ENCODE measurements at regions not wholly inside any gene's neighbourhood (a gene's known extent, or its start where the extent isn't known, plus 50 kb on each side); places are given as distances from the start of the nearest gene placed in this dataset.

GRCh38 chr6:11923621-11924020, 88.5 kb upstream of the HIVEP1 start:
- Histone ChIP-seq H3K9me3 (ENCODE audit: control insufficient read depth, insufficient read depth, low read depth, low read length) (no peaks in the 10 kb centered on the region), H3K27me3 (ENCODE audit: control insufficient read depth, insufficient read depth, low read length) (no peaks in the 10 kb centered on the region), H3K27ac (ENCODE audit: insufficient read depth, low read length) (no peak overlapping the region), H3K79me2 (ENCODE audit: control insufficient read depth, insufficient read depth, low read length) (no peaks in the 10 kb centered on the region), H3K4me3 (replicated peaks in 1 of 4; ENCODE audit: control extremely low read depth in 1 of 4, insufficient read depth in 1 of 4, low read depth in 3 of 4, low read length in 4 of 4) (no peak overlapping the region), H4K20me1 (ENCODE audit: control insufficient read depth, extremely low read depth, insufficient read depth, low read length) (no peaks in the 10 kb centered on the region), H3K4me1 (ENCODE audit: control insufficient read depth, extremely low read depth, insufficient read depth, low read length) (peaks cover 21% of the 10 kb centered on the region), H3K9ac (ENCODE audit: insufficient read depth, low read length) (no peak overlapping the region), H2AFZ (ENCODE audit: low read length) (no peak overlapping the region), H3K36me3 (ENCODE audit: control insufficient read depth, insufficient read depth, low read length) (no peaks in the 10 kb centered on the region), H3K4me2 (ENCODE audit: extremely low read depth, insufficient read depth, low read length) (no peak overlapping the region)
- DNase-seq (ENCODE audit: low read depth in 2 of 2) = no peak
- TF ChIP-seq, protein P1, sequence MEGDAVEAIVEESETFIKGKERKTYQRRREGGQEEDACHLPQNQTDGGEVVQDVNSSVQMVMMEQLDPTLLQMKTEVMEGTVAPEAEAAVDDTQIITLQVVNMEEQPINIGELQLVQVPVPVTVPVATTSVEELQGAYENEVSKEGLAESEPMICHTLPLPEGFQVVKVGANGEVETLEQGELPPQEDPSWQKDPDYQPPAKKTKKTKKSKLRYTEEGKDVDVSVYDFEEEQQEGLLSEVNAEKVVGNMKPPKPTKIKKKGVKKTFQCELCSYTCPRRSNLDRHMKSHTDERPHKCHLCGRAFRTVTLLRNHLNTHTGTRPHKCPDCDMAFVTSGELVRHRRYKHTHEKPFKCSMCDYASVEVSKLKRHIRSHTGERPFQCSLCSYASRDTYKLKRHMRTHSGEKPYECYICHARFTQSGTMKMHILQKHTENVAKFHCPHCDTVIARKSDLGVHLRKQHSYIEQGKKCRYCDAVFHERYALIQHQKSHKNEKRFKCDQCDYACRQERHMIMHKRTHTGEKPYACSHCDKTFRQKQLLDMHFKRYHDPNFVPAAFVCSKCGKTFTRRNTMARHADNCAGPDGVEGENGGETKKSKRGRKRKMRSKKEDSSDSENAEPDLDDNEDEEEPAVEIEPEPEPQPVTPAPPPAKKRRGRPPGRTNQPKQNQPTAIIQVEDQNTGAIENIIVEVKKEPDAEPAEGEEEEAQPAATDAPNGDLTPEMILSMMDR (conservative IDR thresholded peaks at IDR 0.05 in 1 of 2, IDR thresholded peaks at IDR 0.05 in 1 of 2; ENCODE audit: low read depth in 1 of 2, low read length in 2 of 2) = no peak
- TF ChIP-seq EZH2 (IDR thresholded peaks at IDR 0.05; ENCODE audit: low read length, missing control alignments) = no peak

DNA sequence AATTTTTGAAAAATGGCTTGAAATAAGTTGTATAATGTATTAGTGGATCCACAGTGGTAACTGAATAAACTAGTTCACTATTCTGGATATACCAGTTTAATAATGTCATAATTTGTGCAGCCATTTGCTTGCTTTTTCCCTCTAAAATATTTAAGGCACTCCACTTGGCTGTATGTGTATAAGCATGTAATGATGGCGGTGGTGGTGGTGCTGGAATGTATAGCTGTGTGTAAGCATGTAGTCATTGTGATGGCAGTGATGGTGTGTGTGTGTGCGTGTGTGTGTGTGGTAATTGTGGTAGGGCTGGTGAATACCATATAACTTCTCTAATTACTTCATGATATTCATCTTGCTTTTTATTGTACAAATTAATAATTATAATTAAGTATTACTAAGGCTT, 89.2 kb upstream of the HIVEP1 start:
- no peak overlapping the region for H3K4me2 ChIP-seq (ENCODE audit: extremely low read depth, insufficient read depth, low read length)
- no peak overlapping the region for H3K27ac ChIP-seq (ENCODE audit: insufficient read depth, low read length)
- no peaks in the 10 kb centered on the region for H3K79me2 ChIP-seq (ENCODE audit: control insufficient read depth, insufficient read depth, low read length)
- H3K4me1 ChIP-seq (ENCODE audit: control insufficient read depth, extremely low read depth, insufficient read depth, low read length) = peaks cover 26% of the 10 kb centered on the region
- H2AFZ ChIP-seq (ENCODE audit: low read length) = no peak overlapping the region
- no peak overlapping the region for H3K9ac ChIP-seq (ENCODE audit: insufficient read depth, low read length)
- no peaks in the 10 kb centered on the region for H3K36me3 ChIP-seq (ENCODE audit: control insufficient read depth, insufficient read depth, low read length)
- no peaks in the 10 kb centered on the region for H4K20me1 ChIP-seq (ENCODE audit: control insufficient read depth, extremely low read depth, insufficient read depth, low read length)
- TF ChIP-seq, protein P1 (conservative IDR thresholded peaks at IDR 0.05 in 1 of 2, IDR thresholded peaks at IDR 0.05 in 1 of 2; ENCODE audit: low read depth in 1 of 2, low read length in 2 of 2) = no peak
- TF ChIP-seq EZH2 (IDR thresholded peaks at IDR 0.05; ENCODE audit: low read length, missing control alignments) = no peak
- H3K4me3 ChIP-seq (replicated peaks in 1 of 4; ENCODE audit: control extremely low read depth in 1 of 4, insufficient read depth in 1 of 4, low read depth in 3 of 4, low read length in 4 of 4) = no peak overlapping the region
- no peaks in the 10 kb centered on the region for H3K9me3 ChIP-seq (ENCODE audit: control insufficient read depth, insufficient read depth, low read depth, low read length)
- no peaks in the 10 kb centered on the region for H3K27me3 ChIP-seq (ENCODE audit: control insufficient read depth, insufficient read depth, low read length)
- DNase-seq (ENCODE audit: low read depth in 2 of 2) = peak in 1 of 2 donors; percentile 22

- TF ChIP-seq, protein P1 (conservative IDR thresholded peaks at IDR 0.05 in 1 of 2, IDR thresholded peaks at IDR 0.05 in 1 of 2; ENCODE audit: low read depth in 1 of 2, low read length in 2 of 2) = no peak
- TF ChIP-seq EZH2 (IDR thresholded peaks at IDR 0.05; ENCODE audit: low read length, missing control alignments) = no peak
- no peaks in the 10 kb centered on the region for H4K20me1 ChIP-seq (ENCODE audit: control insufficient read depth, extremely low read depth, insufficient read depth, low read length)
- H3K27me3 ChIP-seq (ENCODE audit: control insufficient read depth, insufficient read depth, low read length) = no peaks in the 10 kb centered on the region
- H3K9ac ChIP-seq (ENCODE audit: insufficient read depth, low read length) = no peak overlapping the region
- peak overlapping the region; percentile 57 for H3K27ac ChIP-seq (ENCODE audit: insufficient read depth, low read length)
- H3K4me3 ChIP-seq (replicated peaks in 1 of 4; ENCODE audit: control extremely low read depth in 1 of 4, insufficient read depth in 1 of 4, low read depth in 3 of 4, low read length in 4 of 4) = no peak overlapping the region
- H3K4me1 ChIP-seq (ENCODE audit: control insufficient read depth, extremely low read depth, insufficient read depth, low read length) = peaks cover 27% of the 10 kb centered on the region
- no peaks in the 10 kb centered on the region for H3K9me3 ChIP-seq (ENCODE audit: control insufficient read depth, insufficient read depth, low read depth, low read length)
- no peaks in the 10 kb centered on the region for H3K79me2 ChIP-seq (ENCODE audit: control insufficient read depth, insufficient read depth, low read length)
- no peak overlapping the region for H2AFZ ChIP-seq (ENCODE audit: low read length)
- DNase-seq (ENCODE audit: low read depth in 2 of 2) = no peak
- H3K4me2 ChIP-seq (ENCODE audit: extremely low read depth, insufficient read depth, low read length) = no peak overlapping the region
- H3K36me3 ChIP-seq (ENCODE audit: control insufficient read depth, insufficient read depth, low read length) = no peaks in the 10 kb centered on the region
These were observed 90.4 kb upstream of the HIVEP1 start for GRCh38 chr6:11921751-11922150.

Data from fibroblast of lung (primary cell).